ENCODE measurements at regions not wholly inside any gene's neighbourhood (a gene's known extent, or its start where the extent isn't known, plus 50 kb on each side); places are given as distances from the start of the nearest gene placed in this dataset.
"Not testable (repeated sequence)": the region's sequence is repeated elsewhere in the genome, so short reads cannot be mapped to it uniquely, and the experiment has no call there.

DNA sequence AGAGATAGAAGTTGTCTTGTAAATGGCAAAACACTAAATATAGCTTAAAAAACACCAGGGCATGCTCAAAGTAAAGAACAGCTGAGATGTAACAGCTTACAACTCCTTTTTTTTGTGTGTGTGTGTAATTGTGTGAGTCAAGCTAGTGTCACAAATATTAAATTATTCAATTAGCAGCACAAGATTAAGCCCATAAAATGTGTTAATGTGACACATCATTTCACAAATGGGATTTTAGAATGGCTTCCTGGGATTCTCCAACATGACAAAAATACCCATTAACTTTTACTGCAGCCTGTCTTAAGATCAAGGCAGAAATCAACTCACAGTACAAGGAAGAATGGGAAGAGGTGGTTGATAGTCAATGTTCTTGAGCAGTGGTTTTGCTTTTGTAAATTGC, 251.4 kb downstream of the KIF20B start:
- no peak for DNase-seq

DNA sequence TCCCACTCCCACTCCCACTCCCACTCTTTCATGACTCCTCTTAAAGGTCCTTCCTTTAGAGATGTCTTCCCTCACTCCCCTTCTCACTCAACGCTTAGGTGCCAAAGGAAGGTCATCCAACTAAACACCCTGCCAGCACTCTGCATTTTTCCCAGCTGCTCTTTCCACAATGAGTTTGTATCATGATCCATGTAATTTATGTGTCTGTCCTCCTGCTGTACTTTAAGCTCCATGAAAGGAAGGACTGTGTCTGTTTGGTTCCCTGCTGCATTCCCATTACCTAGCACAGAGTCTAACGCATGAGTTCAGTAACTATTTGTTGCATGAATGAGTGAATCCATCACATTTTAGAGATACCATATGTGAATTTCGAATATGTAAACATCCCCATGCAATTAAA, 252.7 kb downstream of the KIF20B start:
- no peak for DNase-seq

DNA sequence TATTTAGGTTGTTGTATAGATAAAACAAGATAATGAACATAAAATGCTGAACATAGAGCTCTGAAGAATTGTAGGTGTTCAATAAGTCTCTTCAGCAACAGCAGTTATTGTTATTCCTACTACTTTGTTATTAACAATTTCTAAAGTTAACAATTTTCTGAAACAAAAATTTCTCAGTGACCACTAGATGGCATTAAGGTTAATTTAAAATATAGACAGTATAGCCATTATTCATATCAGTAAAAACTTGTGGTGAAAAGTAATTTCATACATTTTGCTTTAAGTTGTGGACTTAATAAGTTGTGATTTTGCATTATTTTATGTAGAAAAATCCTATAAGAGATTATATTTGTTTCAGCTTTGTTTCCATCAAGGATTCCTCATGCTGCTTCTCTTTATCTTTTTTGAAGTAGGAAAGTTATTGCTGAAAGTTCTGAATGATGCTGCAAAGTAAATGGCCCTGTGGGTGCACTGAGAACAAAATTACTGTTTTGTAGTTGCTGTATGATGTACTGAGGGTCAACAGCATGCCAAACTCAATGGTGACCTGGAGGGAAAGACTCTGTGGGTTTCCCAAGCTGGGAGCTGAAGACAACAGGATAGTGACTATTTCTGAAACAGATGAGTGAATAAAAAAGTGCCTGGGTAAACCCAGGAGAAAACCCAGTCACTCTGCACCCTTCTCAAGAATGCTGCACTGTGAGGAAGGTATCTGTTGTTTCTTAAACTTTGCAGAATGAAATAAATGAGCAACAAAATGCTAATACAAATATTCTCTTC, 253.6 kb downstream of the KIF20B start:
- DNase-seq = peak; percentile 42

DNA sequence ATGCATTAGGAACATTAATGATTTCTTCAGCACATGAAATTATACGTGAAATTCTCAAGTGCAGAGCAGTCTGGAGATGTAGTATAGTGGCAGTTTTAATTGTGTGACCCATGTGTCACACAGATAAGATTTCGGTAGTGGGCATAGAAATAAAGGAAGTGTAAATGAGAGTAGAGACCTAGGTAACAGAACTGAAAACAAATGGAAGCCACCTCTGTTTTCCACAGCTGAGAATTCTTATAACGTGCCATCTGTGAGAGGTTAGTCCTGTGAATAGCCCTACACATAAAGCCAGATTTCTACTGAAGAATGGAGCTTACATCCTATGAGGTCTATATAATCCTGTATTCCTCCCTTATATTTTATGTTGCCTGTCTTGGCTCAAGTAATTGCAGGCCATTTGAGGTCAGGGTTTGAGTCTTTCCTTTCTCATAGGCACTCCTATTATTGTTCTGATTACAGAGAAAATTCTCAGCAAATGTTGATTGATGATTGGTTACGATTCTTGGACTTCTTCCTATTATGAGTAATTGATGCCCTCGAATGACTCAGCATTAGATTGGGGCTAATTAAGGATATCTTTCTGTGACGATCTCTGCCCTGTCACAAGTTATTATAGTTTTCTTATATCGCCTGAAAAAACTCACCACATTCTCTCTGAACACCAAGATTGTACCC, 258.2 kb downstream of the KIF20B start:
- peak; percentile 5 for DNase-seq

DNA sequence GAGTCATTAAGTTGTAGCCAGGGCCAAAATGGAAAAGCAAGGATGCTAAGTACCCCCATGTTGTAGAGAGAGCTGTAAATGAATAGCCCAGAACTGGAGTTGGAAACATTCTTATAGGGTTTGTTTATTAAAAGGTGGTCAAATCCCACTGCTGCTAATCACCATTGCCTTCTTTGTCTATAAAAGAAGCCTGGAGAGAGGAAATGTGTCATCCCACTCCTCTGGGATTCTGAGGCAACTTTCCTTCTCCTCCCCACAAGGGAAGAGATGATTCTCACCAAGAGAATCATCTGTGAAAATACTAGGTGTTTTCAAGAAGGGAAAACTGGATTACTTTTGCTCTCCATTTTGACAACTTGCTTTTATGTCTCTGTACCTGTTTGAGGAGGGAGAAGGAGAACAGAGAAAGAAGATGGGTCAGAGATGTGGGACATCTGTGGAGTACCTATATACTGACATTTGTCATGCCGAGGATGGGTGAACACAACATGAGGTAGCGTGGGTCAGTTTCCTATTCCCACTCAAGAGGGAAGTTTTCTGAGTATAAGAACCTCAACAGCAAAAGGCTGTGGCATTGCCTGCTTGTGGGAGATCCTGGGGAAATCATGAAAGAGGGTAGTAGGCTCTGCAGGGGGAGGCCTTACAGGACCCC, 262.2 kb downstream of the KIF20B start:
- DNase-seq = no peak

DNA sequence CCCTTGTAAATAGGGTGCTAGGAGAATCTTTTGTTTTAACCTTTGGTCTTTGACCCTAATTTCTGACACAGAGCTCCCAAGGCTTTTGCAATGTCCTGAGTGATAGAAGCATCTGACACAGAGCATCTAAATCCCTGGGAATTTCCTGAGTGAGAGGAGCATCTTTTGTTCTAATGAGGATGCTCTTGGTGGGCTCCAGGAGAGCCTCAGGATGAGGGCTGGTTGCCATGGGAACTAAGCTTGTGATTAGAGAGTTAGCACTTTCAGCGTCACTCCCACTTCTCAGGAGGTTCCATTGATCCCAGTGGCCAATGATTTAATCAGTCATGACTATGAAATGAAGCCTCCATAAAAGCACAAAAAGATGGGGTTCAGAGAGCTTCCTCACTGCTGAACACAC, 264.8 kb downstream of the KIF20B start:
- DNase-seq = no peak

DNA sequence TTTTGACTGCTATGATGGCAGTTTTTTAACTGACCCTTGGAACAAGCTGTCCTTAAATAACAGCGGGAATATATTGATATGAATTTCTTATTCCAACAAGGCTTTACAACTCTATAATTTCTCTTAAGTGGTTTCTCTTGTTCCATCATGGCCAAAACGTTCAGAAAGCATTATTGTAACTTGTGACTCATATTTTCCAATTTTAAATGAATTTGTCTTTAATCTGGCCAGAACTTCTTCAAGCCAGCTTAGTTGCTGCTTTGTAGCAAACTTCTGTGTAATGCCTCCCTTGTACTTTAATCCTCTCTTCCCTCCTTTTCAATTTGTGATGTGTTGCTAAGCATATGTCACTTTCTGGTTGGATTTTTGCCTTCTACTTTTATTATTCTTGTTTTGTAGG, 271.9 kb downstream of the KIF20B start:
- DNase-seq = no peak

DNA sequence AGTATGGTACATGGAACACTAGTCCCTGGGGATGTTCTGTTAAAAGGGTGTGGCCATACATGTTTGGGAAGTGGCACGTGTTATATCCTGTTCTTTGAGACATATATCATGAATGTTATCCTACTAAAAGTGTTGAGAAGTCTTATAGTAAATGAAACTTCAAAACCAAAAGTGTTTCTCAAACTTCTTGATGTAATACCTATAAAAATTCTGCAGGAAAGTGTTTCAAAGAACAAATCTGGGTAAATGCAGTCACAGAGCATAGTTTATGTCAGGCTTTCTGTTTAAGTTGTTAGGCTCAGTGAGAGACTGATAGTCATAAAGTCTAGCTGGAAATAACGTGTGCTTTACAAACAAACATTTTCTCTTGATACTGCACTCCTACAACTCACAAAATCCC, 273.7 kb downstream of the KIF20B start:
- DNase-seq = no peak

DNA sequence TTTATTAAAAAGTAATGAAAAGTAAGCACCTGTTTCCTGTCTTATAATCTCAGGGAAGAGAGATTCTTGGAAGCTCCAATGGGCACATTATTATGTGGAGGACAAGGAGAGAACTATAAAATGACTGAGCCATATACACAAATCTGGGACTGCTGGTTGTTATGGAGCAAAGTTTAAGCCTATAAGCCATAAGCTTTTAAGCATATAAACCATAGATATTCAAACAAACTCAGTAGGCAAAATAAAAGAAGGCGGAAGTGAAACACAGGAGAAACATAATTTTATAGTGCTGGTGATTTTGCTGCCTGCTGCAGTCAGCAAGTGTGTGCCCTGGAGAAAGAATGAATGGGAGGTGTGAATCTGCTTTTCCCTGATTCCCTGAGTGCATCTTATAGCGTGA, 274.4 kb downstream of the KIF20B start:
- DNase-seq = no peak

DNA sequence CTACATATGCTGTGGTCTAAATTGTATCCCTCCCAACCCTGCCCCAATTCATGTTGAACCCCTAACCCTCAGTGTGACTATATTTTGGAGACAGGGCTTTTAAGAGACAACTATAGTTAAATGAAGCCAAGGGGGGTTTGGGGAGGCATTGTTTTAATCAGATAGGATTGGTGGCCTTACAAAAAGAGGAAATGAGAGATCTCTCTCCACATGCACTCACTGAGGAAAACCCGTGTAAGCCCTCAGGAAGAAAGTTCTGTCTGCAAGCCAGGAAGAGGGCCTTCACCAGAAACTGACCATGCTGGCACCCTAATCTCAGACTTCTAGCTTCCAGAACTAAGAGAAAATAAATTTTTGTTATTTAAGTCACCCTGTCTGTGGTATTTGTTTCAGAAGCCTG, 276.7 kb downstream of the KIF20B start:
- DNase-seq = no peak

DNA sequence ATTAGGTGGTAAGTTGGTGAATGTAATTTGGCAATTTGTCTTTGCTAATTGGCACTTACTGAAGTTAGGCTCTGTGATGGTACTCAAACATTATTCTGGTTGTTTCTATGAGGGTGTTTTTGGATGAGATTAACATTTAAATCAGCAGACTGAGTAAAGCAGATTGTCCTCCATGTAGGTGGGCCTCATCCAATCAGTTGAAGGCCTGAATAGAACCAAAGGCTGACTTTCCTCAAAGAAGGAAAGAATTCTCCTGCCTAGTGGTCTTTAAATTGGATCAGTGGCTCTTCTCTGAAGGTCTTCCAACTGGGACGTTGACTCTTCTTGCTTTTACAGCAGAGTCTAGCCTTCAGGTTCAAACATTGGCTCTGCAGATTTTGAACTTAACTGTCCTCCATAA, 278.3 kb downstream of the KIF20B start:
- no peak for DNase-seq

DNA sequence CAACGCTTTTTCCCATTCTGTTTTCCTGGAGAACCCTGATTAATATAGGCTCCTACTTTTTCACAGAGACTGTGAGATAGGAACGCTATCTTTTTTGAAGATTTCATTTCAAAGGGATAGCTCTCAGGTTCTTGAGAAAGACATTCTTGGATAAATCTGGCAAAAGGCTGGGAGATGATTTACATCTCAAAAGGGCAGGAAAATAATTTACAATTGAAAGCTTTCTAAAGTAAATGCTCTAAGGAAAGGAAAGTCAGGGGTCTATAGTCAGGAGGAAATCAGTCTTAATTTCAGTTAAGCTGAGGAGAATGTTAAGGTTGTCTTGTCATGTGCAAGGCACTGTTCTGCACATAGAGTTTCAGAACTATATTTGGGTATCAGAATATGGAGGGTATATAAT, 278.8 kb downstream of the KIF20B start:
- DNase-seq = no peak

DNA sequence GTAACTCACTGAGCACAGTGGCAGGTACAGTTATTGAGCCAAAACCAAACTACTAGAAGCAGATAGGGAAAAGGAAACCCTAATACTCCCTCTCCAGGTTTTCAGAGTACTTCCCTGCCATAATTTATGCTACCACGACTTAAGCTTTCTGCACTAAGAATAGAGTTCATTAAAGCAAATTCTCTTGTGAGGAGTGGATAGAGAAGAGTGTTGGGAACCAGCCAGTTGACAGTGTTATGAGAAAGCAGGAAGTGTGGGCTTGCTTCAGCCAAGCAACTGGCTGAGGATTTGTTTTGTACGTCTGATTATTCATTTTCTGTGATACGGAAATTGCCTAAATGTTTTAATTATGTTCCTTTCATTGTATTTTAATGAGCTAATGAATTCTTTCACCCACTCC, 280.5 kb downstream of the KIF20B start:
- no peak for DNase-seq

DNA sequence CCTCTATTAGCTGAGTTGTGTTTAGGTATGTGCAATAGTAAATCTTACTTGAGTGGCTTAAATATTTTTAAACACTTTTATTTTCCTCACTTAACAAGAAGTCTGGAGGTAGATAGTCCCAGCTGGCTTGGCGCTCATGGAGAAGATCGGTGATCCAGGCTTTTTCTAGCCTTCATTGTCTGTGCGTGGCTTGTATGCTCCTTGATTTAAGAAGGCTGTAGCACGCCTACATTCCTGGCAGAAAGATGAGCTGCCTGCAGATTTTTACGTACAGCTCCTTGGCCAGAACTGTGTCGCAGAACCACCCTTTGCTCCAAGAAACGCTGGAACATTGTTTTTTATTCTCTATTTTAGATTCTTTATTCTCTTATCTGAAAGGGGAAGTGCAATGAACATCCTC, 284.1 kb downstream of the KIF20B start:
- no peak for DNase-seq

DNA sequence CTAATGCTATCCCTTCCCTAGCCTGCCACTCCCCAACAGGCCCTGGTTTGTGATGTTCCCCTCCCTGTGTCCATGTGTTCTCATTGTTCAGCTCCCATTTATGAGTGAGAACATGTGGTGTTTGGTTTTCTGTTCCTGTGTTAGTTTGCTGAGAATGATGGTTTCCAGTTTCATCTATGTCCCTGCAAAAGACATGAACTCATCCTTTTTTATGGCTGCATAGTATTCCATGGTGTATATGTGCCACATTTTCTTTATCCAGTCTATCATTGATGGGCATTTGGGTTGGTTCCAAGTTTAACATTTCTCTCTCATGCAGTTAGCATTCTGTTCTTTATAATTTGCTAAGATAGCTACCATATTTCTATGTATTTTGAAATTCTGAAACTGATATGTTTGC, 287.0 kb downstream of the KIF20B start:
- not testable (repeated sequence) for DNase-seq

DNA sequence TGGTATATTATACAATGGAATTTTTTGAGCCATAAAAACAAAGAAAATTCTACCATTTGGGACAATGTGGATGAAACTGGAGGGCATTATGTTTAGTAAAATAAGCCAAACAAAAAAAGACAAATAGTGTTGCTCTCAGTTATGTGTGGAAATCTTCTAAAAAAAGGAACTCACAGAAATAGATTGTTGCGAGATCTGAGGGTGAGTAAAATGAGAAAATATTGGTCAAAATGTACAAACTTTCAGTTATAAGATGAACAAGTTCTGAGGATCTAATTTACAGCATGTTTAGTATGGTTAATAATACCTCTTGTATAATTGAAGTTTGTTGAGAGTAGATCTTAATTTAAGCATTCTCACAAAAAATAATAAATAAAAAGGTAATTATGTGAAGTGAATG, 291.2 kb downstream of the KIF20B start:
- DNase-seq = no peak

DNA sequence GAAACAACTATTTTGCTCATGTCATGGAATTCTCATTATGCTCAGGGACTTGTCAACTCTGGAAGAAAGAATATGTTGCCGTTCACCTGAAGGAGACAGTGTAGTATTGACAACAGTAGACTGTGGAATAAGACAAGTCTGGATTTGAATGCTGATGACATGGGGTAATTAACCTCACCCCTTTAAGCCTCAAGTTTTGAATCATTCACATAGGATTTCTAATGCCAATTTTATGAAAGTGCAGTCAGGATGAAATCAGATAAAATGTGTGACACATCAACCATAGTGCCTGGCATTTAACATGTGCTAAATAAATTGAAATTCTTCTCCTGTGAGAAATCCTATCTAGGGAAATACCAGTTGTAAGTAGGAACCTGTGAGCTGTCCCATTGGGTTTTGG, 305.8 kb downstream of the KIF20B start:
- DNase-seq = no peak

DNA sequence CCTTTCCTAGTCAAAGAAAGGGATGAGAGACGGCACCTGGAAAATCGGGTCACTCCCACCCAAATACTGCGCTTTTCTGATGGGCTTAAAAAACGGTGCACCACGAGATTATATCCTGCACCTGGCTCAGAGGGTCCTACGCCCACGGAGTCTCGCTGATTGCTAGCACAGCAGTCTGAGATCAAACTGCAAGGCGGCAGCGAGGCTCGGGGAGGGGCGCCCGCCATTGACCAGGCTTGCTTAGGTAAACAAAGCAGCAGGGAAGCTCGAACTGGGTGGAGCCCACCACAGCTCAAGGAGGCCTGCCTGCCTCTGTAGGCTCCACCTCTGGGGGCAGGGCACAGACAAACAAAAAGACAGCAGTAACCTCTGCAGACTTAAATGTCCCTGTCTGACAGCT, 309.9 kb downstream of the KIF20B start:
- not testable (repeated sequence) for DNase-seq

DNA sequence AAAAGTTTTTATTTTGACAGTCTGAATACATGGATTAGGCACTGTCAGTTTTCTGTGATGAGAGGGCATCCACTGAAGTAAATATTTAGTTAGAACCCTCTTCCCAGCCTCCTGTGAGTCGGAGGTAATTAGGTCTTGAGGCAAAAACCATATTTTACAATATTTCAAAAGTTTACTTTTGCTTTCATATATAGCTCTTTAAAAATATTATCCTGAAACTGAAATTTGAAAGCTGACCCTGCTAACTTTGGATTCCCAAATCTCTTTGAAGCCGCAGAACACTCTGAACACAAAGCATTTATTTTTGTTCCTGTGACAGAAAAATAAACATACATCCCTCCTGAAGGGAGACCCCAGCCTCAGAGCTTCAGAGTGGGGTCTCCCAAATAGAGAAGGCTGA, 317.4 kb downstream of the KIF20B start:
- DNase-seq = no peak

DNA sequence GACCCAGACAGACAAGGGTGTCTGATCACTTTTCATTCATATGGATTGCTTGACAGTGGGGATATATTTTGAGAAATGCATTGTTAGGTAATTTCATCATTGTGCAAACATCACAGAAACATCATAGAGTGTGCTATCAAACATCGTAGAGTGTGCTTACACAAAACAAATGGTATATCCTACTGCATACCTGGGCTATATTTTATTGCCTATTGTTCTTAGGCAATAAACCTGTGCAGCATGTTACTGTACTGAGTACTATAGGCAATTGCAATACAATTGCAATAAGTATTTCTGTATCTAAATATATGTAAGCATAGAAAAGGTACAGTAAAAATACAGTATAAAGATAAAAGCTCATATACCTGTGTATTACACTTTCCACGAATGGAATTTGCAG, 319.1 kb downstream of the KIF20B start:
- no peak for DNase-seq

DNA sequence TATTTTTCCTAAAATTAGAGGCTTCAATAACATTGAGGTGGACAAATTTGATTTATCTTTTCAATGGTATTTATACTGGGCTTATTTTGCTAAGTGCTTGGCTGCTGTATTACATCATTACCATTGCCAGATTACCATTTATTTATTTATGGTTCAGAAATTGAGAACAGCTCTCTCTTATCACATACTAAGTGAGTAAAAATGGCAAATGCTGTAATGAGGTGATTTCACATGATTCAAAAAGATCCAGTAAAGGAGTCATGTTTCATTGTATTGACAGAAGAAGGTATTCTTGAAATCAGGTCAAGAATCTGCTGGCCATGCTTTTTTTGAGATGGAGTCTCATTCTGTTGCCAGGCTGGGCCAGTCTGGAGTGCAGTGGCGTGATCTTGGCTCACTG, 322.6 kb downstream of the KIF20B start:
- no peak for DNase-seq

DNA sequence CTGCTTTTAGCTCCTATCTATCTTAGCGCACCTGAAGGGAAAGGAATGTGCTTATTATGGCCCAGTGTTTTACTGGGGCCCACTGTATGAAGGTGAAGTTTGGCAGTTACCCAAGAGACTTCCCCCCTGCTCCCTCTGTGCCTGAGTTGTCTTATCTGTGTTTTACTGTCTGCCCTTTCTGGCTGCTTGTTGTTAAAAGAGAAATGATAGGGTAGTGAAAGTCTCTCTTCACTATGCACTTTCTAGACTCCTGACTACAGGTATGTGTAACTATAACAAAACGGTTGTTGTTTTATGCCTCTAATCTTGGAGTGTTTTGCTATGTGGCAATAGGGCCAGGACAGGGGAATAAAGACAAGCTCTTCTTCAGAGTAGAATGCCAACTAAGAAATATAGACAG, 326.9 kb downstream of the KIF20B start:
- no peak for DNase-seq

DNA sequence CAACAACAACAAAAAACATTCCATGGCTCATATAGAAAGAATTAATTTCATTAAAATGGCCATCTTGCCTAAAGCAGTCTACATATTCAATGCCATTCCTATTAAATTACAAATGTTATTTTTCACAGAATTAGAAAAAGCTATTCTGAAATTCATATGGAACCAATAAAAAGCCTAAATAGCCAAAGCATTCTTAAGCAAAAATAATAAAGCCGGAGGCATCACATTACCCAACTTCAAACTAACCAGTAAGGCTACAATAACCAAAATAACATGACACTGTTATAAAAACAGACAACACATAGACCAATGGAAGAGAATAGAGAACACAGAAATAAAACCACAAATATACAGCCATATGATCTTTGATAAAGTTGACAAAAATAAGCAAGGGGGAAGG, 330.4 kb downstream of the KIF20B start:
- DNase-seq = no peak

DNA sequence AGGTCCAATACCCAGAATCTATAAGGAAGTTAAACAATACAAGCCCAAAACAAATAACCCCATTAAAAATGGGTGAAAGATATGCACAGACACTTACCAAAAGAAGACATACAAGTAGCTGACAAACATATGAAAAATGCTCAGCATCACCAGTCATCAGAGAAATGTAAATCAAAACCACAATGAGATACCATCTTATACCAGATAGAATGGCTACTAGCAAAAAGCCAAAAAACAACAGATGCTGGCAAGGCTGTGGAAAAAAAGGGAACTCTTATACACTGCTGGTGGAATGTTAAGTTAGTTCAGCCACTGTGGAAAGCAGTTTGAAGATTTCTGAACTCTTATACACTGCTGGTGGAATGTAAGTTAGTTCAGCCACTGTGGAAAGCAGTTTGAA, 331.1 kb downstream of the KIF20B start:
- no peak for DNase-seq
